ENCODE measurements at regions not wholly inside any gene's neighbourhood (a gene's known extent, or its start where the extent isn't known, plus 50 kb on each side); places are given as distances from the start of the nearest gene placed in this dataset.

- no peak for DNase-seq (ENCODE audit: low read depth)
Measured at GRCh38 chr1:217089361-217090014, 366.3 kb upstream of the ESRRG start.

- DNase-seq (ENCODE audit: low read depth), result no peak
Measured at GRCh38 chr1:217088521-217089284, 365.5 kb upstream of the ESRRG start.

- DNase-seq (ENCODE audit: low read depth), result no peak
Measured at GRCh38 chr1:217088011-217088410, 364.8 kb upstream of the ESRRG start.

GRCh38 chr1:217079584-217079983 lies 356.4 kb upstream of the ESRRG start:
- DNase-seq (ENCODE audit: low read depth), result no peak

GRCh38 chr1:217078959-217079358 lies 355.7 kb upstream of the ESRRG start:
- DNase-seq (ENCODE audit: low read depth), result no peak

GRCh38 chr1:217078078-217078690 lies 355.0 kb upstream of the ESRRG start:
- no peak for DNase-seq (ENCODE audit: low read depth)

- DNase-seq (ENCODE audit: low read depth), result no peak
Measured at GRCh38 chr1:217077426-217077825, 354.2 kb upstream of the ESRRG start.

GRCh38 chr1:217076902-217077301 lies 353.7 kb upstream of the ESRRG start:
- no peak for DNase-seq (ENCODE audit: low read depth)

- DNase-seq (ENCODE audit: low read depth), result no peak
Measured at GRCh38 chr1:217072926-217073325, 349.7 kb upstream of the ESRRG start.

GRCh38 chr1:217067642-217068041 lies 344.4 kb upstream of the ESRRG start:
- DNase-seq (ENCODE audit: low read depth), result no peak

- DNase-seq (ENCODE audit: low read depth), result no peak
Measured at GRCh38 chr1:217066794-217067193, 343.6 kb upstream of the ESRRG start.

- no peak for DNase-seq (ENCODE audit: low read depth)
Measured at GRCh38 chr1:217063172-217063908, 340.1 kb upstream of the ESRRG start.

GRCh38 chr1:217062586-217062985 lies 339.4 kb upstream of the ESRRG start:
- no peak for DNase-seq (ENCODE audit: low read depth)

- DNase-seq (ENCODE audit: low read depth), result no peak
Measured at GRCh38 chr1:217059401-217059800, 336.2 kb upstream of the ESRRG start.

GRCh38 chr1:217053676-217054075 lies 330.4 kb upstream of the ESRRG start:
- DNase-seq (ENCODE audit: low read depth), result no peak

- DNase-seq (ENCODE audit: low read depth), result no peak
Measured at GRCh38 chr1:217052626-217053025, 329.4 kb upstream of the ESRRG start.

- DNase-seq (ENCODE audit: low read depth), result no peak
Measured at GRCh38 chr1:217052196-217052595, 329.0 kb upstream of the ESRRG start.

GRCh38 chr1:217049721-217050120 lies 326.5 kb upstream of the ESRRG start:
- DNase-seq (ENCODE audit: low read depth), result peak; percentile 6

- DNase-seq (ENCODE audit: low read depth), result no peak
Measured at GRCh38 chr1:217049081-217049480, 325.9 kb upstream of the ESRRG start.

- DNase-seq (ENCODE audit: low read depth), result no peak
Measured at GRCh38 chr1:217048104-217048707, 325.0 kb upstream of the ESRRG start.

GRCh38 chr1:217040711-217041455 lies 317.7 kb upstream of the ESRRG start:
- DNase-seq (ENCODE audit: low read depth), result no peak
